ENCODE measurements at regions not wholly inside any gene's neighbourhood (a gene's known extent, or its start where the extent isn't known, plus 50 kb on each side); places are given as distances from the start of the nearest gene placed in this dataset.

GRCh38 chr14:96693987-96694386 is 103.2 kb upstream of the VRK1 start:
- Mint-ChIP-seq H3K27ac (peak overlapping the region; percentile 63), H3K36me3 (ENCODE audit: insufficient read depth) (no peaks in the 10 kb centered on the region), H3K4me3 (ENCODE audit: low read depth) (no peak overlapping the region), H3K27me3 (peaks cover 45% of the 10 kb centered on the region), H3K9me3 (ENCODE audit: low read depth) (no peaks in the 10 kb centered on the region), H3K4me1 (ENCODE audit: low read depth) (peaks cover 9% of the 10 kb centered on the region)
- no peak for TF ChIP-seq CTCF (IDR thresholded peaks at IDR 0.05; ENCODE audit: unreplicated experiment)
- DNase-seq (ENCODE audit: low spot score, unreplicated experiment) = no peak

- no peak overlapping the region for H3K27ac Mint-ChIP-seq
- peaks cover 14% of the 10 kb centered on the region for H3K27me3 Mint-ChIP-seq
- no peak for DNase-seq (ENCODE audit: low spot score, unreplicated experiment)
- peaks cover 2% of the 10 kb centered on the region for H3K4me1 Mint-ChIP-seq (ENCODE audit: low read depth)
- TF ChIP-seq CTCF (IDR thresholded peaks at IDR 0.05; ENCODE audit: unreplicated experiment) = no peak
- no peaks in the 10 kb centered on the region for H3K36me3 Mint-ChIP-seq (ENCODE audit: insufficient read depth)
- no peak overlapping the region for H3K4me3 Mint-ChIP-seq (ENCODE audit: low read depth)
- H3K9me3 Mint-ChIP-seq (ENCODE audit: low read depth) = no peaks in the 10 kb centered on the region
Measured at GRCh38 chr14:96698960-96699539, 98.1 kb upstream of the VRK1 start.

- no peak for TF ChIP-seq CTCF (IDR thresholded peaks at IDR 0.05; ENCODE audit: unreplicated experiment)
- no peak for DNase-seq (ENCODE audit: low spot score, unreplicated experiment)
- H3K36me3 Mint-ChIP-seq (ENCODE audit: insufficient read depth) = no peaks in the 10 kb centered on the region
- H3K27ac Mint-ChIP-seq = no peak overlapping the region
- H3K27me3 Mint-ChIP-seq = peaks cover 15% of the 10 kb centered on the region
- no peaks in the 10 kb centered on the region for H3K9me3 Mint-ChIP-seq (ENCODE audit: low read depth)
- no peak overlapping the region for H3K4me3 Mint-ChIP-seq (ENCODE audit: low read depth)
- H3K4me1 Mint-ChIP-seq (ENCODE audit: low read depth) = no peaks in the 10 kb centered on the region
Measured at GRCh38 chr14:96699666-96700065, 97.5 kb upstream of the VRK1 start.

- peaks cover 16% of the 10 kb centered on the region for H3K27me3 Mint-ChIP-seq
- H3K9me3 Mint-ChIP-seq (ENCODE audit: low read depth) = no peaks in the 10 kb centered on the region
- H3K36me3 Mint-ChIP-seq (ENCODE audit: insufficient read depth) = no peaks in the 10 kb centered on the region
- H3K4me3 Mint-ChIP-seq (ENCODE audit: low read depth) = no peak overlapping the region
- no peaks in the 10 kb centered on the region for H3K4me1 Mint-ChIP-seq (ENCODE audit: low read depth)
- no peak overlapping the region for H3K27ac Mint-ChIP-seq
- no peak for DNase-seq (ENCODE audit: low spot score, unreplicated experiment)
- no peak for TF ChIP-seq CTCF (IDR thresholded peaks at IDR 0.05; ENCODE audit: unreplicated experiment)
Measured at GRCh38 chr14:96702831-96703230, 94.4 kb upstream of the VRK1 start.

- H3K9me3 Mint-ChIP-seq (ENCODE audit: low read depth) = no peaks in the 10 kb centered on the region
- no peak overlapping the region for H3K27ac Mint-ChIP-seq
- no peak for DNase-seq (ENCODE audit: low spot score, unreplicated experiment)
- H3K4me1 Mint-ChIP-seq (ENCODE audit: low read depth) = no peaks in the 10 kb centered on the region
- no peak overlapping the region for H3K4me3 Mint-ChIP-seq (ENCODE audit: low read depth)
- H3K27me3 Mint-ChIP-seq = peaks cover 13% of the 10 kb centered on the region
- H3K36me3 Mint-ChIP-seq (ENCODE audit: insufficient read depth) = no peaks in the 10 kb centered on the region
- no peak for TF ChIP-seq CTCF (IDR thresholded peaks at IDR 0.05; ENCODE audit: unreplicated experiment)
Measured at GRCh38 chr14:96705422-96706092, 91.6 kb upstream of the VRK1 start.

All from progenitor cell of endocrine pancreas (in vitro differentiated cells).